RWPE1 (cell line): ENCODE measurements at regions not wholly inside any gene's neighbourhood (a gene's known extent, or its start where the extent isn't known, plus 50 kb on each side); places are given as distances from the start of the nearest gene placed in this dataset.

ENCODE experiments used
- CTCF ChIA-PET: fragments of 350-600 bp; sonication (Branson Sonifier 250); formaldehyde crosslinking; extraction: SDS; loops from one replicate; lab custom pipeline; 2021; lab: Yijun Ruan, JAX
- POLR2A ChIA-PET: fragments of 400-600 bp; formaldehyde crosslinking; extraction: SDS; loops from one replicate; lab custom pipeline; 2020; ENCODE audit warnings: antibody characterized with exemption; ENCODE audit not compliant: low non-redundant PET; lab: Yijun Ruan, JAX
- DNase-seq: peaks from one replicate; pipeline ENCODE4 v3.0.0; 2012; ENCODE audit warnings: low spot score
- H3K27ac ChIP-seq: fragments of 450-650 bp; 2 replicates; pipeline ENCODE4 v1.5.1; 2017
- CTCF ChIP-seq: fragments of 450-650 bp; conservative IDR thresholded peaks from 2 replicates; pipeline ENCODE4 v1.5.1; 2017; ENCODE audit warnings: low read depth, mild to moderate bottlenecking

- no peak for TF ChIP-seq CTCF
- no peak overlapping the region for H3K27ac ChIP-seq
- ChIA-PET CTCF (no interaction called here), POLR2A (no interaction called here)
- DNase-seq: no peak
Observed at GRCh38 chr17:5911919-5912318, 158.3 kb upstream of the WSCD1 start.

GRCh38 chr17:5913032-5913531 lies 157.1 kb upstream of the WSCD1 start:
- ChIA-PET POLR2A (no interaction called here), CTCF (no interaction called here)
- no peak for DNase-seq

GRCh38 chr17:5913641-5914040 lies 156.5 kb upstream of the WSCD1 start:
- DNase-seq: no peak
- no peak for TF ChIP-seq CTCF
- CTCF ChIA-PET: no interaction called here
- POLR2A ChIA-PET: no interaction called here
- H3K27ac ChIP-seq: no peak overlapping the region

More at GRCh38 chr17:5913032-5913531, 157.1 kb upstream of the WSCD1 start:
- TF ChIP-seq CTCF: no peak
- no peak overlapping the region for H3K27ac ChIP-seq

GRCh38 chr17:5915337-5915736 lies 154.8 kb upstream of the WSCD1 start:
- ChIA-PET CTCF (no interaction called here), POLR2A (no interaction called here)
- DNase-seq: no peak
- no peak overlapping the region for H3K27ac ChIP-seq
- TF ChIP-seq CTCF: no peak

GRCh38 chr17:5919089-5919488 lies 151.1 kb upstream of the WSCD1 start:
- ChIA-PET CTCF (no interaction called here), POLR2A (no interaction called here)
- no peak for TF ChIP-seq CTCF
- no peak overlapping the region for H3K27ac ChIP-seq
- DNase-seq: no peak

- DNase-seq: peak; percentile 47
- ChIA-PET POLR2A (no interaction called here), CTCF (no interaction called here)
- no peak overlapping the region for H3K27ac ChIP-seq
- TF ChIP-seq CTCF: no peak
Observed at GRCh38 chr17:5921512-5922282, 148.5 kb upstream of the WSCD1 start.
